ENCODE measurements at regions not wholly inside any gene's neighbourhood (a gene's known extent, or its start where the extent isn't known, plus 50 kb on each side); places are given as distances from the start of the nearest gene placed in this dataset.

GRCh38 chr6:43853066-43853650 is 83.1 kb downstream of the VEGFA start:
- Histone ChIP-seq H3K9ac (ENCODE audit: insufficient read depth, low read depth, low read length) (no peak overlapping the region), H3K27me3 (ENCODE audit: control insufficient read depth in 1 of 2, insufficient read depth in 2 of 2, low read length in 2 of 2) (peaks cover 1 to 7% of the 10 kb centered on the region in 2 experiments; a peak in 2 of 5 replicates), H3K4me3 (replicated peaks in 1 of 3; ENCODE audit: insufficient read depth in 1 of 3, low read depth in 2 of 3, low read length in 3 of 3) (peak overlapping the region in 1 of 3 experiments; percentile 15; a peak in 1 of 6 replicates), H3K4me2 (ENCODE audit: low read depth, low read length) (peak overlapping the region; percentile 40), H3K36me3 (replicated peaks in 1 of 2; ENCODE audit: control insufficient read depth in 1 of 2, insufficient read depth in 2 of 2, low read length in 2 of 2) (no peaks in the 10 kb centered on the region), H4K20me1 (ENCODE audit: insufficient read depth, low read length) (no peaks in the 10 kb centered on the region), H3K79me2 (ENCODE audit: insufficient read depth, low read length) (no peaks in the 10 kb centered on the region), H2AFZ (ENCODE audit: low read length) (no peak overlapping the region), H3K27ac (ENCODE audit: extremely low read length, insufficient read depth, low read length) (no peak overlapping the region), H3K9me3 (ENCODE audit: low read length) (no peaks in the 10 kb centered on the region), H3K4me1 (ENCODE audit: insufficient read depth, low read length) (peaks cover 94% of the 10 kb centered on the region)
- ChIA-PET POLR2A (interaction anchor here (0.7 kb wide), 1 partner anchor 48 kb away, joined by 3 read pairs; no protein-coding TSS in a partner anchor), CTCF (ENCODE audit: low intra/inter-chr PET ratio, low total read pairs) (interaction anchor here (2.1 kb wide), 1 partner anchor 99 kb away, joined by 4 read pairs; no protein-coding TSS in a partner anchor)
- no TSS peak for BruUV-seq (replicated peaks)
- ATAC-seq (peak; percentile 56), FAIRE-seq (peak; percentile 94), DNase-seq (ENCODE audit: low spot score) (peak; percentile 70)
- in situ Hi-C loops (cut with HindIII; ENCODE audit: extremely low pct_ligation_motif_present, low pct_unique_long_range_greater_than_20kb) (loop anchor here (5.0 kb wide), 1 partner anchor 99 kb away; no protein-coding TSS in a partner anchor), intact Hi-C loops (cut with micrococcal nuclease; ENCODE audit: unreplicated experiment) (loop anchor here (5.0 kb wide), 1 partner anchor 186 kb away; no protein-coding TSS in a partner anchor)
- 24% methylated on average over 5 of the region's 5 CpGs for WGBS (ENCODE audit: low lambda C conversion rate)
- TF ChIP-seq ATF6 (CRISPR knock-in tag; conservative IDR thresholded peaks at IDR 0.05) (no peak), ZNF317 (CRISPR knock-in tag; IDR thresholded peaks at IDR 0.05) (0 out of 2 replicates have a peak, but pooled peaks have one; percentile 48), ZNF276 (CRISPR knock-in tag; IDR thresholded peaks at IDR 0.05; ENCODE audit: low read depth) (no peak), REST (IDR thresholded peaks at IDR 0.05; ENCODE audit: borderline replicate concordance in 1 of 2, low read depth in 1 of 2, low read length in 2 of 2) (no peak), NRL (CRISPR knock-in tag; IDR thresholded peaks at IDR 0.05; ENCODE audit: borderline replicate concordance) (no peak), FOXA3 (CRISPR knock-in tag; IDR thresholded peaks at IDR 0.05) (peak; percentile 55), FOXM1 (CRISPR knock-in tag; IDR thresholded peaks at IDR 0.05) (no peak), PITX1 (CRISPR knock-in tag; IDR thresholded peaks at IDR 0.05) (peak; percentile 11), ZMYM2 (CRISPR knock-in tag; IDR thresholded peaks at IDR 0.05) (no peak), TARDBP (CRISPR knock-in tag; IDR thresholded peaks at IDR 0.05) (no peak), ZMYM4 (CRISPR knock-in tag; IDR thresholded peaks at IDR 0.05) (peak; percentile 27; the same call in 1 of the 2 replicates), ZBTB43 (CRISPR knock-in tag; conservative IDR thresholded peaks at IDR 0.05) (0 out of 2 replicates have a peak, but pooled peaks have one; percentile 46), ZNF253 (CRISPR knock-in tag; IDR thresholded peaks at IDR 0.05; ENCODE audit: borderline replicate concordance) (no peak)
